GM12873 (cell line): ENCODE measurements at regions not wholly inside any gene's neighbourhood (a gene's known extent, or its start where the extent isn't known, plus 50 kb on each side); places are given as distances from the start of the nearest gene placed in this dataset.

Source experiments
- CTCF ChIP-seq: IDR thresholded peaks from 2 replicates; pipeline ENCODE4 v1.5.1; 2012; ENCODE audit warnings: low read depth, mild to moderate bottlenecking, moderate library complexity, low read length, control low read depth; ENCODE audit not compliant: insufficient read depth; ENCODE audit errors: missing control alignments

GRCh38 chr13:67330149-67330548 lies 100.0 kb upstream of the PCDH9 start:
- no peak for TF ChIP-seq CTCF

DNA sequence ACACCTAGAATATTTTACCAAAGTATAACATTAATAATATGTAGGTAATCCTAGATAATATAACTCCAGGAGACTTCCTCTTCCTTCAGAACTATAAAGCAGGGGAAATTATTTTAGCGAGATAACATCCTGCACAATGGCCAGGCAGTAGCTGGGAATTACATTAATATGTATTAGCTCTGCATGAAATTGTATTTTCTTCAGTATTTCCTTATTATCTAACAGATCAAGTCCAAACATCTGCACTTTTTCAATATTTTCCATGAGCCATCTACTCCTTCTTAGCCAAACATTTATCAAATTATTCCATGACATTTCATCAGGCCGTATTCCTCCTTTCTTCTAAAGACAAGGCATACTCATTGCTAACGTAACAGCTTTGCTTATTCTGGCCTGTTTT lies 98.8 kb upstream of the PCDH9 start:
- no peak for TF ChIP-seq CTCF

DNA sequence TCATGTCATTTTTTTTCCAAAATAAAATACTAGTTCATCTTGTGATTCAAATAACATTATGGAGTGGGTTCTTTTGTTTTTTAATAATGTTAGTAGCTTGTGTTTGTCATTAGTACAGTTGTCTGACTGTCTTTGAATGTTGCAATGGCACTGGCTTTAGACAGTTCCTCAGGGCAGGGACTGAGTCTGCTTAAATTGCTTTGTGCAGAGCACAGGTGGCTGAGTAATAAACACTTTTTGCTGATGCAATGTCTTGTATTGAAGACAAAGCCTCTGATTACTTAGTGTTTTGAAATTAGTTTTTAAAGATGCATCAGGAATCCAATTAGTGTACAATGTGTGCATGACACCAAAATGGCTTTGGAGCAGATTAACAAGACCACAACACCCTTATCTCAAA lies 88.7 kb upstream of the PCDH9 start:
- no peak for TF ChIP-seq CTCF

DNA sequence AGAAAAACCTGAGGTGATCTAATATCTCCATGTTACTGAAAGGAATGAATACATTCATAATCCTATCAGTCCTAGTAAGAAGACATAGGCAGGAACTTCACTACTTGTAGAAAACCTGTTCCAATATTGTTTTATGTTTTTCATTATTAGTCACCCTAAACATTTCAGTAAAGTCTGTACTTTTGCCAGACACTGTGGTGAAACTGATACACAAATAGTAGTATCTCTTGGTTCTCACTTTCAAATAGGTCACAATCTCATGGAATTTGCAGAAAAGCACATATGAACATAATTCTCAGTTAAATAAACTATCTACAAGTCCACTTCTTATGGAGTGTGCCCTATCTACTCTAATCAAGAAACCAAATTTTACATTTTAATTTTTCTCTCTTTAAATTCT lies 88.3 kb upstream of the PCDH9 start:
- TF ChIP-seq CTCF = no peak

GRCh38 chr13:67314405-67314804 lies 84.3 kb upstream of the PCDH9 start:
- TF ChIP-seq CTCF = no peak

DNA sequence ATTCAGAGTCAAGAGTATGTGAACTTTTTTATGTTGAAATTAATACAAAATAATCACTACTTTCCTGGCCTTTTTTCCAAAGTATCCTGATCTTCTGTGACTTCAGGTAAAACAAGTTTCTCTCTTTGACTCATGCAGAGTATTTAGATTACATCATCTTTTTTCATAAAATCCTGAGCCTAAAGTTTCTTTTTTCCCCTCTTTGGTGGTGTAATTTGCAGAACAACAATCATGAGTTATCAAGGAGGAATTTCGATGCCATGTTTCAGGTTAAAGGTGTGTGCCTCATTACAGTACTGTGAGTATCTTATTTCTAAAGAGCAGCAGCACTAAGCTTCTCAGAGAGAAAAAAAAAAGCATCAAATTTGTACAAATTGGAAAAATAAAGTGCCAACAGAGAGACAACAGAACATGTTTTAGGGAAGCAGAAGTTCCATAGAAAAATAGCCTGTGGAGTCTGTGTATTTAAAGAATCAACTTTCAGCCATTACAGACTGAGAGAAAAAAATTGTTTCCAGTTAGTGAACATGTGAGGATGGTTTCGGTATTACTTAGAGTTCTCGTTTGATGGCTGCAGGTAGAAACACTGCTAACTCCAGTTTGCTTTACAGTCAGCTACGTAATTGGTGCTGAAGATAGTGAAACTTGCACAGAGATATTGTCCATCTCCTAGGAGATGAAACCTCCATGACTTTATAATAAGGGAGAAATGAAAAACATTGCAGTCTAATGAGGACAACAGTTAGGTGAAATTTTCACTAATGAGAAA lies 78.1 kb upstream of the PCDH9 start:
- TF ChIP-seq CTCF = no peak

DNA sequence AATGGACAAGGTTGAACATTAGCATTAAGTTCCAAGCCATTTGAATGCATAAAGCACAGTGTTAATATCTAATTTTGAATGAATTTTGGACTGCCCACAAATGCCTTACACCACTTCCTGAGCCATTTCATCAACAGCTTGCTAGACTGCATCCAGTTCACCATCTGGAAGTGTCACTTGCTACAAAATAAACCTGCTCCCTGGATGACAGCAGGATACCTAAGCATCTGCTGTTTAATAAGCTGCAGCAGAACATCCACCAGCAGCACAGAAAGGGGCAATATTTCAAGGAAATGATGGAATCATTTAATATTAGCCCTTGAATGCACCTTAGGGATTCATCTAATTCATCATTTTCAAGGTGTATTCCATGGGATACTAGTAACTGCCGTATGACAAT lies 76.6 kb upstream of the PCDH9 start:
- no peak for TF ChIP-seq CTCF
